CD4-positive, alpha-beta T cell (primary cell): ENCODE measurements at regions not wholly inside any gene's neighbourhood (a gene's known extent, or its start where the extent isn't known, plus 50 kb on each side); places are given as distances from the start of the nearest gene placed in this dataset.

Experiments
- ATAC-seq: fragments of 200-7000 bp; cut with Tn5 transposase; one replicate; pipeline ENCODE4 v1.10.0; 2022; ENCODE audit warnings: mild to moderate bottlenecking; ENCODE audit not compliant: poor library complexity
- CTCF ChIA-PET: fragments of 350-600 bp; sonication (Branson Sonifier 250); formaldehyde crosslinking; loops from one replicate; lab custom pipeline; 2021; ENCODE audit warnings: antibody characterized with exemption, inconsistent platforms; lab: Charles Lee
- POLR2A ChIA-PET: fragments of 350-600 bp; sonication (Branson Sonifier 250); formaldehyde crosslinking; loops from one replicate; lab custom pipeline; 2021; ENCODE audit warnings: antibody characterized with exemption, inconsistent platforms; lab: Charles Lee
- DNase-seq, 14 experiments: peaks; one replicate each; pipeline ENCODE4 v3.0.0-alpha.2; 2013 to 2020; ENCODE audit warnings: mixed read lengths in 2 of 14
- H3K27ac ChIP-seq, 2 donors: one replicate each; pipeline versions ENCODE4 v1.5.1 to v1.7.0; 2013; ENCODE audit warnings: low read length in 2 of 2, low read depth in 1 of 2, mild to moderate bottlenecking in 1 of 2
- H3K27me3 ChIP-seq, 2 experiments: 1 replicate in 1 of 2; 2 replicates in 1 of 2; pipeline versions ENCODE4 v1.6.1 to v1.7.0; 2013; ENCODE audit warnings: low read length in 2 of 2, control low read depth in 1 of 2, mild to moderate bottlenecking in 1 of 2, moderate library complexity in 1 of 2; ENCODE audit not compliant: insufficient read depth in 2 of 2, control insufficient read depth in 1 of 2
- H3K36me3 ChIP-seq: one replicate; pipeline ENCODE4 v1.6.1; 2013; ENCODE audit warnings: low read length, control low read depth; ENCODE audit not compliant: insufficient read depth
- H3K4me1 ChIP-seq: one replicate; pipeline ENCODE4 v1.6.1; 2013; ENCODE audit warnings: low read length, control low read depth; ENCODE audit not compliant: insufficient read depth
- H3K4me3 ChIP-seq: one replicate; pipeline ENCODE4 v1.5.1; 2013; ENCODE audit warnings: mild to moderate bottlenecking, low read length, moderate library complexity
- H3K9me3 ChIP-seq, 2 experiments: 1 replicate in 1 of 2; 2 replicates in 1 of 2; pipeline versions ENCODE4 v1.6.1 to v1.7.0; 2013; ENCODE audit warnings: low read length in 2 of 2, mild to moderate bottlenecking in 2 of 2, control low read depth in 1 of 2, moderate library complexity in 1 of 2; ENCODE audit not compliant: control insufficient read depth in 1 of 2, insufficient read depth in 1 of 2
- H3K27ac Mint-ChIP-seq: one replicate; pipeline ENCODE4 v1.8.0; 2020; ENCODE audit warnings: mixed read lengths
- H3K27me3 Mint-ChIP-seq: one replicate; pipeline ENCODE4 v1.8.0; 2021; ENCODE audit warnings: mixed read lengths
- H3K36me3 Mint-ChIP-seq: one replicate; pipeline ENCODE4 v1.8.0; 2021; ENCODE audit warnings: low read depth, mixed read lengths
- H3K4me1 Mint-ChIP-seq: one replicate; pipeline ENCODE4 v1.8.0; 2021; ENCODE audit warnings: low read depth, mixed read lengths
- H3K4me3 Mint-ChIP-seq: one replicate; pipeline ENCODE4 v1.8.0; 2020; ENCODE audit warnings: mild to moderate bottlenecking, mixed read lengths
- H3K9me3 Mint-ChIP-seq: one replicate; pipeline ENCODE4 v1.8.0; 2020; ENCODE audit warnings: mixed read lengths
- intact Hi-C, 2 experiments: fragments of 100-400 bp; cut with DNase I in 1 of 2; cut with micrococcal nuclease in 1 of 2; formaldehyde crosslinking; loops; one replicate each; pipeline versions ENCODE4 v1.15.1 to v1.9.0; 2023 to 2025; cut with DNase I, micrococcal nuclease
- TF ChIP-seq, protein P1 (sequence below): fragments of 200-600 bp; IDR thresholded peaks from one replicate; pipeline ENCODE4 v1.8.0; 2022; ENCODE audit warnings: antibody characterized with exemption, mild to moderate bottlenecking

DNA sequence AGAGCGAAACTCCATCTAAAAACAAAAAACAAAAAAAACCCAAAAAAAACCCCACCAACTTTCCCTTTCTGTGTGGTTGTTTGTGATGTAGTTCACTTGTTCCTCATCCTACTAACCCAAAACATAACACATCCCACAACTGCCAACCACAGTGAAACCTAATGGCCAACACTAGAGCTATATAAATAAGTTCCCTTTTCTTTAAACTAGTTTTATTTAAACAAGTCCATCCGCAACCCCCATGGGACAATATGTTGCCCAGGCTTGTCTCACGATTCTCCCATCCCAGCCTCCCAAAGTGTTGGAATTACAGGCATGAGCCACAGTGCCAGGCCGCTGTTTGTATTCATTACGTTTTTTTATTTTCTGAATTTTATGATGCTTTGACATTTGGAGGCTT is 71.2 kb upstream of the ADGRE5 start:
- H3K4me1 ChIP-seq = peaks cover 5% of the 10 kb centered on the region
- CTCF ChIA-PET = no interaction called here
- POLR2A ChIA-PET = interaction anchor here (0.6 kb wide), 1 partner anchor 10 kb away, joined by 3 read pairs; no protein-coding TSS in a partner anchor
- DNase-seq (peak in 3 of 14 experiments; percentile 19 to 30 (median 25)), ATAC-seq (no peak)
- intact Hi-C loops = no loop called here
- H3K4me3 Mint-ChIP-seq = no peak overlapping the region
- H3K9me3 Mint-ChIP-seq = no peaks in the 10 kb centered on the region
- no peaks in the 10 kb centered on the region for H3K4me1 Mint-ChIP-seq
- H3K4me3 ChIP-seq = no peak overlapping the region
- no peaks in the 10 kb centered on the region for H3K36me3 Mint-ChIP-seq
- TF ChIP-seq, protein P1, sequence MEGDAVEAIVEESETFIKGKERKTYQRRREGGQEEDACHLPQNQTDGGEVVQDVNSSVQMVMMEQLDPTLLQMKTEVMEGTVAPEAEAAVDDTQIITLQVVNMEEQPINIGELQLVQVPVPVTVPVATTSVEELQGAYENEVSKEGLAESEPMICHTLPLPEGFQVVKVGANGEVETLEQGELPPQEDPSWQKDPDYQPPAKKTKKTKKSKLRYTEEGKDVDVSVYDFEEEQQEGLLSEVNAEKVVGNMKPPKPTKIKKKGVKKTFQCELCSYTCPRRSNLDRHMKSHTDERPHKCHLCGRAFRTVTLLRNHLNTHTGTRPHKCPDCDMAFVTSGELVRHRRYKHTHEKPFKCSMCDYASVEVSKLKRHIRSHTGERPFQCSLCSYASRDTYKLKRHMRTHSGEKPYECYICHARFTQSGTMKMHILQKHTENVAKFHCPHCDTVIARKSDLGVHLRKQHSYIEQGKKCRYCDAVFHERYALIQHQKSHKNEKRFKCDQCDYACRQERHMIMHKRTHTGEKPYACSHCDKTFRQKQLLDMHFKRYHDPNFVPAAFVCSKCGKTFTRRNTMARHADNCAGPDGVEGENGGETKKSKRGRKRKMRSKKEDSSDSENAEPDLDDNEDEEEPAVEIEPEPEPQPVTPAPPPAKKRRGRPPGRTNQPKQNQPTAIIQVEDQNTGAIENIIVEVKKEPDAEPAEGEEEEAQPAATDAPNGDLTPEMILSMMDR = no peak
- no peaks in the 10 kb centered on the region for H3K9me3 ChIP-seq
- H3K27ac ChIP-seq = no peak overlapping the region
- H3K36me3 ChIP-seq = no peaks in the 10 kb centered on the region
- no peaks in the 10 kb centered on the region for H3K27me3 ChIP-seq
- H3K27ac Mint-ChIP-seq = no peak overlapping the region
- no peaks in the 10 kb centered on the region for H3K27me3 Mint-ChIP-seq

DNA sequence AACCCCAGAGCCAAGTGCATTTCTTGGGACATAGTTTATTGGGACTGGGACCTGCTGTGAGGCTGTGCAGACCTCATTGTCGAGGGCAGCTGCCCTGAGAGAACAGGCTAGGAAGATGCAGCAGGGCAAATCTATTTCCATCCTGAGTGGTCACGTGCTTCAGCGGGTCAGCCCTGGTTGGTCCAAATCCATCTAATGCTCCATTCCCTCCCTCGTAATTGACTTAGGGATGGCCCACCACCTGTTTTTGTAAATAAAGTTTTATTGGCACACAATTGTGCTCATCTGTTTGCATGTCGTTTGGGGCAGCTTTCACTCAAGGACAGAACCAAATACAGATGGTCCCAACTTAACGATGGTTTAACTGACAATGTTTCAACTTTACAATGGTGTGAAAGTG is 75.5 kb upstream of the ADGRE5 start:
- H3K36me3 ChIP-seq = no peaks in the 10 kb centered on the region
- H3K27me3 Mint-ChIP-seq = no peaks in the 10 kb centered on the region
- H3K4me3 Mint-ChIP-seq = no peak overlapping the region
- H3K9me3 ChIP-seq = no peaks in the 10 kb centered on the region
- ATAC-seq = no peak
- peaks cover 5% of the 10 kb centered on the region for H3K4me1 ChIP-seq
- H3K4me1 Mint-ChIP-seq = no peaks in the 10 kb centered on the region
- H3K27me3 ChIP-seq = peaks cover 0 to 2% of the 10 kb centered on the region in 2 experiments
- ChIA-PET CTCF (interaction anchor here (0.7 kb wide), 1 partner anchor 88 kb away, joined by 3 read pairs; no protein-coding TSS in a partner anchor), POLR2A (no interaction called here)
- H3K36me3 Mint-ChIP-seq = no peaks in the 10 kb centered on the region
- intact Hi-C loops = no loop called here
- no peak for DNase-seq
- no peak overlapping the region for H3K27ac Mint-ChIP-seq
- H3K4me3 ChIP-seq = no peak overlapping the region
- H3K27ac ChIP-seq = no peak overlapping the region
- no peaks in the 10 kb centered on the region for H3K9me3 Mint-ChIP-seq
- TF ChIP-seq, protein P1 = no peak

DNA sequence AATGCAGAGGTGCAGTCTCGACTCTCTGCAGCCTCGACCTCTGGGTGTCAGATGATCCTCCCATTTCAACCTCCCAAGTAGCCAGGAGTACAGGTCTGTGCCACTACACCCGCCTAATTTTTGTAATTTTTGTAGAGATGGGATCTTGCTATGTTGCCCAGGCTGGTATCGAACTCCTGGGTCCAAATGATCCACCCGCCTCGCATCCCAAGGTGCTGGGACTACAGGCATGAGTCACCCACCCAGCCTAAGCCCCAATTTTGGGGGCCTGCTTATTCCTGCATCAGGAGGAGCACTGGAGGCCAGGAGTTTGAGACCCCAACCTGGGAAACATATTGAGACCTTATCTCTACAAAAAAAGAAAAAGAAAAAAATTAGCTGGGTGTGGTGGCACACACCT is 80.1 kb upstream of the ADGRE5 start:
- ChIA-PET CTCF (no interaction called here), POLR2A (no interaction called here)
- no peak for DNase-seq
- Histone ChIP-seq H3K9me3 (no peaks in the 10 kb centered on the region), H3K27ac (no peak overlapping the region), H3K27me3 (peaks cover 0 to 2% of the 10 kb centered on the region in 2 experiments), H3K4me1 (no peaks in the 10 kb centered on the region), H3K36me3 (no peaks in the 10 kb centered on the region), H3K4me3 (no peak overlapping the region)
- Mint-ChIP-seq H3K9me3 (no peaks in the 10 kb centered on the region), H3K36me3 (no peaks in the 10 kb centered on the region), H3K27me3 (no peaks in the 10 kb centered on the region), H3K27ac (no peak overlapping the region), H3K4me1 (no peaks in the 10 kb centered on the region), H3K4me3 (no peak overlapping the region)
- TF ChIP-seq, protein P1 = no peak
- no peak for ATAC-seq
- intact Hi-C loops = no loop called here
